ENCODE measurements at regions not wholly inside any gene's neighbourhood (a gene's known extent, or its start where the extent isn't known, plus 50 kb on each side); places are given as distances from the start of the nearest gene placed in this dataset.

GRCh38 chr3:16064642-16065414, 109.7 kb upstream of the GALNT15 start:
- TF ChIP-seq POLR2AphosphoS5 (IDR thresholded peaks at IDR 0.05; ENCODE audit: borderline replicate concordance, low read depth, low read length) (no peak), EZH2 (IDR thresholded peaks at IDR 0.05) (no peak)

Measured in SK-N-MC (cell line).